ENCODE measurements at regions not wholly inside any gene's neighbourhood (a gene's known extent, or its start where the extent isn't known, plus 50 kb on each side); places are given as distances from the start of the nearest gene placed in this dataset.

DNA sequence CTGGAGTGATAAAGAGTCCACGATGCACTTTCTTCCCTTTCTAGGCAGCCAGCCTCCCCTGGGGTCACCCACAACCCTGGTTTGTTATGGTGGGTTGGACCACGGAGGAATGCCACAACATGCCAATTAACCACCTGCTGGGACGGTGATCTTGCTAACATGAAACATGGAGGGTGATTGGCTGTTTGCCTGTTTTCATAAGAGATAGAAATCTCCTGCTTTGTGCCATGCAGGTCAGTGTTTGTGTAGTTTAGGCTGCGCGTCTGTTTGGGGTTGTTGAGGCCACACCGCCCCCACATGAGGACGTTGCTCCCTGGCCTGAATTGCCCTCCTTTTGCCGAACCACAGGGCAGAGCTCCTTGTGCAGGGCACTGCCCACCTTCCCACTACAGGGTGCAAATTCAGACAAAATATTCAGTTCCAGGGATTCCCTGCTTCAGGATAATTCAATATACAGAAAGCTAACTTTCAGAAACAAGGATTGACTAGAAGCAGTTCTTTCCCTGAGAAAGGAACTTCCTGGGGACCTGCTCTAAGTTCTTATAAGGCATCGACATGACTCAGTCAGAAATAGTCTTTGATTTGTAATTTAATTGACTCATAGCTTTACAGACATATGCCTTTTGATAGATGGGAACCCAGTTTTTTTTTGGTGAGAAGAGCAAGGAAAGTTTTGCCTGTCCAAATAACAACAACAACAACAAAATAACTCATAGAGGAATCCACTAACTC is 427.6 kb downstream of the GADD45G start:
- DNase-seq = no peak

DNA sequence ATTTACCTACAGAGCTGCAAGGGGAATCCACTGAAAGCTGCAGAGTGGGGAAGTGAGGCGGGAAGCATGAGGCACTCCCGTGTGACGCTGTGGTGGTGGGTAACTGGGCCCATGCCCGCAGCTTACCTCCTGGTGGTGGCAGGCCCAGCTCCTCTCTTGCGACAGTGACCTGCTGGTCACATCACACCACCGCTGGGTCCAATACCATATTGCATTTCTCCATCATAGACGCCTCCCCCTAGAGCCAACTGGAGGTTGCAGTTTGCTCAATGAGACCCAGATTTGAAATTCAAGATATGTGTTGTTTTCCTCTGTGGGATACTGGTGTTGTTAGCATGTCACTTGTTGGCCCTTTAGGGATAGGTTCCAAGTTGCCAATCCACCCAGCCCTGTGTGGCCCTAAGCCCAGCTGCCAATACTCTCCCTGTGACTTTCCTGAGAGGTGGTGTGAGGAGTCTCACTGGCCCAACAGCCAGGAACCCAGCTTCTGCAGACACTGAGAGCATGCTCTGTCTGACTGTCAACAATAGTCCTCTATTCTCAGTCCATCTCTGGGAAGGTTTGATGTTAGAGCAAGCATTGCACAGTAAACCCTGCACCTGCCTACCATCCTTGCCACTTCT is 428.3 kb downstream of the GADD45G start:
- DNase-seq = no peak

- DNase-seq = no peak
Measured at GRCh38 chr9:90034071-90034470, 429.3 kb downstream of the GADD45G start.

DNA sequence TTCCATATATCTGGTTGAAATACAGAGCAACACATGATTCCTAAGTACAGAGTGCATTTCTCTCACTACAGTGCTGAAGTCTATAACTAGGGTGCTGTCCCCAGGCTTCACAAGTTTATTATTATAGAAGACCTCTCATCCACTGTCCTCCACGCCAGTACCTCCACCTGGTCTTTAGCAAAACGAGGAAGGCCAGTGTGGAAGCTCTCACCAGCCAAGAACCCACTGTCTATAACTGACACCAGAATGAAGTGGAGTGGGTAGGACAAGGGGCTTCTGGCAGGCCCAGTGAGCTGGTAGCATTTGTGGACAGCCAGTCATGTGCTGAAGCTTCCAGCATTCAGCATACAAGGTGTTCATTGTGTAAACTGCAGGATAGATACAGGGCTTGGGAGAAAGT is 430.7 kb downstream of the GADD45G start:
- DNase-seq = no peak

DNA sequence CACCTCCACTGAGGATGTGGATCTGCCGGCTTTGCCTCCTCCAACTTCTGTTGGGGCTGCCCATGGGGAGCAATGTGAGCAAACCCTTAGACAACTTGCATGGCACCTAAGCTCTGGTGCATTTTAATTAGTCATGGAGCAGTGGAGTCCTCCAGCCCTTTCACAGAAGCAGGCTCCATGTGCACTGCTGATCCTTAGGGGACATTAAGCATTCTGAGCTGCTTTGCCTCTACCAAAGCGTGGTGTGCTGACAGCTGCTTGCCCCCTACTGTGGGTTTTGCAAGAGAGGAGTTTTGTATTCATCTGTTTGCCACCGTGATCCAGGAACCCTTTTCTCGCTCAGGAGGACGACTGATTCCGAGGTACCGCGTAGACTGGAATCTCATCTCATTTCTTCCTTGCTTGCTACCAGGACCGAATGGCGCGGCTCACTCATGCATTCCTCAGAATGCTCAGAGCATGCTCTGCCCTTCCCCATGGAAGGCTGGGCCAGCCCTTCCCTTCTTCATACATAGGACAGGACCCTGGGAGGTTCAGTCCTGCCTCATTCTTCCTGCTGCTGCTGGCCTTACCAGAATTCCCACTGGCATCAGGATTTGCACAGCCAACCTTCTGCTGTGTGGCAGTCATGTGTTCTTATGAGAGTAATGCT is 432.5 kb downstream of the GADD45G start:
- DNase-seq = no peak

DNA sequence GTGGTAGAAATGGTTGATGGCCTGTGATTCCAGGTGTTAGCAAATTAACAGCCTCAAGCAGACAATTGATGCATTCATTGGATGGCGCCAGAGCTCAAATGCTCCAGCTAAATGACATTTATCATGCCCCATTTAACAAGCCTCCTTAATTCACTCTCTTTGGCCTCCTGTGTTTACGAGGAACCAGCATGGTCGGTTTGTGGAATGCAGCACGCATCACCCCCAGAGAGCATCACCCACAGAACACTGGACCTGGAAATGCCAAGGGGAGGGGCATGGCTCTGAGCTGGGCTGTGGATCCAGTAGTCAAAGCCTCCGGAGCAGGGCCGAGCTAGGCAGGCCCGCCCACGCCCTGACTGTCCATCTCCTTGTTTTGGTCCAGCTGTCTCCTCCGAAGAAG is 434.0 kb downstream of the GADD45G start:
- no peak for DNase-seq

GRCh38 chr9:90044263-90044662 is 439.5 kb downstream of the GADD45G start:
- DNase-seq = no peak

- no peak for DNase-seq
Measured at GRCh38 chr9:90044710-90045151, 439.9 kb downstream of the GADD45G start.

DNA sequence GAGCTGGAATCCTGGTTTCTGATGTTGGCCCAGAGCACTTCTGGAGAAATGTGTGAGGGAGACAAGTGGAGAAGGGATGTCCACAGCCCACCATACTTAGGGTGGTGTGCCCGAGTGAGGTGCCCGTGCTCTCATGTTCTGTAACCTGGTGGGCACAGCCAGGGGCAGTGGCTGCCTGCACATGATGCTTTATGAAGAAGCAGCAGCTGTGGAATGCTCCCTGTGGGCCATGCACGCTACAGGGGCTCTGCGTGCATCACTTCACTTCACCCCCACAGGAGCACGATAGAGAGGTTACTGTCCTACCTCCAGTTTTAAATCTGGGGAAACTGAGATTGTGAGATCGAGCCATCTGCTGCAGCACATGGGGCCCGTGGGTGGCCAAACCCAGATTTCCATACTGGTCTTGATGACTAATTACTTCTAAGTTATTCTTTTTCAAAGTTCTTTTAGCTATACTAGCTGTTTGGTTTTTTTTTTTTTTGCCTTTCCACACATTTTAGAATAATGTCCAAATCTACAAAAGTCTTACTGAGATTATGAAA is 441.6 kb downstream of the GADD45G start:
- DNase-seq = no peak

DNA sequence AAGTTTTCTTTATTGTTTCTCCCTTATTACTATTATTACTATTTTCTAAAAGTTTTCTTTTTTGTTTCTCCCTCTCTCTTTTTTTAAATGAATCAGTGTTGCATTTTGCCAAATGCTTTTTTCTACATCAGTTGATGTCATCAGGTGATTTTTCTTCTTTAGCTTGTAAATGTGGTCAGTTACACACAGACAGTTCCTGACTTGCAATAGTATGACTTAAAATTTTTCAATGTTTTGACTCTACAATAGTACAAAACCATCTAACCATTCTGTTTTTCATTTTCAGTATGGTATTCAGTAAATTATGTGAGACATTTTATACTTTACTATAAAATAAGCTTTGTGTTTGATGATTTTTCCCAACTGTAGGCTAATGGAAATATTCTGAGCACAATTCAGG is 443.0 kb downstream of the GADD45G start:
- no peak for DNase-seq

GRCh38 chr9:90052366-90052765 is 447.6 kb downstream of the GADD45G start:
- DNase-seq = no peak

DNA sequence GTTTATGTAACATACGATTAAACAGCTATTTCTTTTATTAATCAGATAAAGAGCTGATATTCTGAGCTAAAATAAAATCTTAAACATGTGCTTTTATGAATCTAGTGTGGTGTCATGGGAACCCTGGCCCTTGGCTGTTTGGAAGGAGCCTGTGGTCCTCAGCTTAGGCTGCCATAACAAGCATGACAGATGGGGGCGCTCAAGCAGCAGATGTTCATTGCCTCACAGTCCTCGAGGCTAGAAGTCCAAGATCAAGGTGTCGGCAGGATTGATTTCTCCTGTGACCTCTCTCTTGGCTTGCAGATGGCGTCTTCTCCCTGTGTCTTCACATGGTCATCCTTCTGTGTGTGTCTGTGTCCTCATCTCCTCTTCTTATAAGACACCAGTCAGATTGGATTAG is 448.2 kb downstream of the GADD45G start:
- DNase-seq = no peak

DNA sequence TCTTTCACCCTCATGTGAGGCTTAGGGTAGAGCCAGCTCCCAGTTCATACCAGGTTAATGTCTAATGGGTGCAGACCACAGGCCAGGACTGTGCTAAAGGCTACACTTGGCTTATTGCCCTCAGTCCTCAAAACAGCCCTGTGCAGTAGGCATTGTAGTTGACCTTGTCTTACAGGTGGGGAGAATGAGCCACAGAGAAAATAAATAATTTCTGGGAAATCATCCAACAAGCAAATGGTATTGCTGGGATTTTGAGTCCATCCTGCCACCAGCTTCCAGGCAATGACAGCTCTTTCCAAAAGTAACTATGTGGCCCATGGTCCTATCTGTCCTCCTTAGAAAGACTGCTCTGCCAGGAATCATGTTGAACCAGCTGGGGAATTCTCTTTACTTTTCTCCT is 450.0 kb downstream of the GADD45G start:
- no peak for DNase-seq

DNA sequence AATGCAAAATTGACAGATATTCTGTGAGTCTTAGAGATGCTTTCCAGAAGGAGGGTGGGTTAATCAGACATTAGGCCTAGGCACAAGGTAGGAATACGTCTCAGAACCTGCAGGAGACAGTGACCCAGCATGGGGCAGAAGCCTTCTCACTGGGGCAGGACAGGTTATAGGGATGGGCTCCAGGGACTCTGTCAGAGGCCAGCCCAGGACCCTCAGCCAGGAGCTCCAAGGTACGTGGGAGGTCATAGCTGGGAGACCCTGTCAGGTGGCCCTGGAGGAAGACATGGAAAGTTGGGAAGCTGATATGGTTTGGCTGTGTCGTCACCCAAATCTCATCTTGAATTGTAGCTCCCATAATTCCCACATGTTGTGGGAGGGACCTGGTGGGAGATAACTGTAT is 450.4 kb downstream of the GADD45G start:
- no peak for DNase-seq

DNA sequence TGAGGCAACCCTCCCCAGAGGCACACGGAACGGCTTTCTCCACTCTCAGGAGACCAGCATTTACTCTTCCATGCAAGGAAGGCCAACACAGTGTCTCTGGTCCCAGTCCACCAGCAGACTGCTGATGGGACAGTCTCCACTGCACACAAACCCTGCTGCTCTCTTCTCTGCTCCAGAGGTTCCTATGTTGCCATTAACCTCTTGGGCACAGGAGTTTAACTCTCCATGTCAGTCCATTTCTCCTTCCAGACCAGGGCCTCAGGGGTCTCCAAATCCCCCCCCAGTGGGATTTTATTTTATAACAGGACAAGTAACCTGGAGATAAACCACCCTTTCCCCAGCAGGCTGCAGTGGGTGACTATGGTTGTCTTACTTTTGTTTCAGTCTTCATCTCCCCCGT is 452.5 kb downstream of the GADD45G start:
- DNase-seq = no peak

GRCh38 chr9:90058182-90058763 is 453.5 kb downstream of the GADD45G start:
- DNase-seq = no peak

DNA sequence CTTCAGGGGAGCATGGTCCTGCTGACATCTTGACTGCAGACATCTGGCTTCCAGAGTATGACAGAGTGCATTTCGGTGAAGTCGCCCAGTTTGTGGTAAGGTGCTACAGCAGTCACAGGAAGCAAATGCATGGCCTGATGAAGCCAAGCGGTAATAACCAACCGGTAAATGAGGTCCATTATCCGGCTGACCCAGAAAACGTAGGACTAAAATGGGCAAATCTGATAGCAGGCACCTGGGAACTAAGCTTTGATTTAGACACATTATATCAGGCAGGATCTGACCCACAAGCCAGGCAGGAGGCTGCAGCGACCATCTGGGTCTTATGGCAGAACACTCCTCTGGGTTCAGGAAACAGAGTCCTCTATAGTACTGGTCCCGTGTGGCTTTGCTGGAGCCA is 454.6 kb downstream of the GADD45G start:
- no peak for DNase-seq

GRCh38 chr9:90060256-90060655 is 455.4 kb downstream of the GADD45G start:
- no peak for DNase-seq

DNA sequence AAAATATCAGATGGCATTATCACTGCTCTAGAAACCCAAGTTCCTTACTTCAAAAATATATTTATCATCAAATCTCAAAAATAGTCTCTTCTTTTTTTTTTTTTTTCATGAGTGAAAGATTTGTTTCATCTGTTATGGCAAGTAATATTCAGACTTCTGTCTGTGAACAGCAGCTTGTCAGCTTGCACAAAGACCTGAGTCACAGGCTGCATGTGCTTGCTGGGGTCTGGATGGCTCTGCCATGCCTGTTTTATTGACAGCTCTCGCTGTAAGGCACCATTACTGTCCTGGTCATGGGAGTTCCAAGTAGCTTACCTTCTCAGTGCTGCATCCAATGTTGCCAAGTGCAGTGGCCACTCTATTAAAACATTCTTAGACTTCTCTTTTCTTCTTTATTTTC is 456.4 kb downstream of the GADD45G start:
- no peak for DNase-seq

DNA sequence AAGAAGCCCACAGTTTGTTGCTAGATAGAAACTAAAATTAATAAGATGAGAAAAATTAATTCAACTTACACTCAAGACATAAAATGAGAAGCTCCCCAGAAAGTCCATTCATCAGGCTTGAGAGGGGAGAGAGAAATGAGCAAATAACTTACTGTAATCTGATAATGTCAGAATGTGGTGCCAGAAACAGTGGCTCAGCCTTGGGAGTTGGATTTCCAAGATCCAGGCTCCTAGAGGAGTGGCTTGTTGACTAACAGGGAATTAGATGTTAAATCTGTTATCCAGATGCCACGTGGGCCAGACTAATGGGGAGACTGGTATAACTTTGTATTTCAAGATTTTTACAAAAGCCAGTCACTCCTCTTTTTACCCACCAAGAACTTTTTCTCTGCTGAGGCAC is 458.2 kb downstream of the GADD45G start:
- DNase-seq = no peak

DNA sequence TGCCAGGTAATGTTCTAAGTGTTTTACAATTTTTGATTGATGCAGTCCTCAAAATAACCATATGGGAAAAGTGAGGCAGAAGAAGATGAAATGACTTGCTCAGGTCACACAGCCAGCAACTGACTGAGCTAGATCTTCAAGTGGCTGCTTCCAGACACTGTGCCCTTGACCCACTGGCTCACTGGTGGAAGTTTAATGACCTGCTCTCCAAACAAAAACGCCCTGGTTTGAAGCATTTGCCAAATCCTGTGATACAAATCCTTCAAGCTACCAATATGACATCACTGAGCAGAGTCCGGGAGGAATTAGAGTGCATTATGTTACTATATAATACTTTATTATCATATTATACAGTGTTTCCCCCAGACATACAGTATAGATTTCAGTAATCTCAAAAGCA is 459.4 kb downstream of the GADD45G start:
- DNase-seq = no peak

GRCh38 chr9:90064971-90065370 is 460.2 kb downstream of the GADD45G start:
- no peak for DNase-seq

DNA sequence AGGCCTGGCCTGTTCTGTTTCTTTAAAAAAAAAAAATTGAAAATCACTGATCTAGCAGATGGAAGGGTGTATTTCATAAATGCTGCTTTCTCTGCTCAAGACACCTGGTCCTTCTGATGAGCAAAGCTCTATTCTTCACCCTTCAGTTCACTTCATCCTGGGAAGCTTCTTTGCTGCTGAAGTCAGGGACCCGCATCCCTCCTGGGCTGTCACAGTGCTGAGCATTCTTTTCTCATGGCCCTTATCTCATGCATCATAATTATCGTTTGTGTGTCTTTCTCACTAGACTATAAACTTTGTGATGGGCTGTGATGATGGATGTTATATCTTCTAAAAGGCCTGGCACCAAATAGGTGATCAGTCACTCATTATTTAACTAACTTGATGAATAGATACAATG is 461.0 kb downstream of the GADD45G start:
- no peak for DNase-seq
